ENCODE measurements at regions not wholly inside any gene's neighbourhood (a gene's known extent, or its start where the extent isn't known, plus 50 kb on each side); places are given as distances from the start of the nearest gene placed in this dataset.

DNA sequence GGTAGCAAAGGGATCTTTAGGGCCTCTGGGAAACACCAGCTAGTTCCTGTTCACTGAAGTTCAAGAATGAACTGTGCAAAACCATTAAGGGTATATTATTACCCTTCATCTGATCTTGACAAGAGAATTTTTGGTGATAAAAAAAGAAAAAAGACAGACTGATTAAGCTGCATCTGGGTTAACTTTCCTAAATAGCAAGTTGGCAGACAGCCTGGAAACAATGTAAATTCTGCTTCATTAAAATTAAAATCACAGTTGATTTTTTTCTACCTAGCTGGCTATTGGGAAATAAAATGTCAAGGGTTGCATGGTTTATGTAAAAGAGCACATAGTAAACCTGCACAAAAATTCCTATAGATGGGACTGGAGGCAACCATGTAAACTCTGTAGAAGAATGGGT, 126.6 kb upstream of the PRKD1 start:
- Histone ChIP-seq H3K18ac (ENCODE audit: insufficient read length, low read depth, low read length) (no peak overlapping the region), H4K5ac (ENCODE audit: insufficient read length, low read depth, low read length) (no peak overlapping the region), H2BK15ac (ENCODE audit: low read depth, low read length) (no peak overlapping the region), H2AK5ac (ENCODE audit: insufficient read length, low read length) (no peak overlapping the region), H3T11ph (ENCODE audit: low read length) (no peak overlapping the region), H3K27me3 (ENCODE audit: insufficient read depth, low read length) (no peaks in the 10 kb centered on the region), H4K8ac (replicated peaks; ENCODE audit: insufficient read length, low read depth, low read length) (no peak overlapping the region), H4K91ac (ENCODE audit: insufficient read length, low read depth, low read length) (no peak overlapping the region), H3K14ac (ENCODE audit: insufficient read depth, low read length) (no peak overlapping the region), H3K4me1 (ENCODE audit: insufficient read depth, low read length) (no peaks in the 10 kb centered on the region), H2BK5ac (ENCODE audit: insufficient read length, low read length) (no peak overlapping the region), H3K4ac (ENCODE audit: low read depth, low read length) (no peak overlapping the region), H3K4me2 (ENCODE audit: insufficient read depth, insufficient read length, low read length) (no peak overlapping the region), H3K23me2 (ENCODE audit: insufficient read length, low read depth, low read length, poor library complexity, severe bottlenecking) (no peaks in the 10 kb centered on the region), H3K56ac (ENCODE audit: insufficient read length, low read depth, low read length) (no peak overlapping the region), H3K27ac (ENCODE audit: insufficient read length, low read depth, low read length) (no peak overlapping the region), H4K20me1 (ENCODE audit: control insufficient read depth, insufficient read depth, insufficient read length) (no peaks in the 10 kb centered on the region), H2BK12ac (ENCODE audit: insufficient read length, low read depth, low read length) (no peak overlapping the region), H3K79me1 (ENCODE audit: insufficient read depth, low read depth, low read length, poor library complexity, severe bottlenecking) (no peaks in the 10 kb centered on the region), H2AFZ (ENCODE audit: low read length) (no peak overlapping the region), H3K9ac (ENCODE audit: extremely low read depth, insufficient read length, low read length) (no peak overlapping the region), H3K9me3 (ENCODE audit: control insufficient read depth, low read depth, low read length) (no peaks in the 10 kb centered on the region), H3K23ac (ENCODE audit: insufficient read length, low read depth, low read length) (no peak overlapping the region), H3K79me2 (ENCODE audit: insufficient read depth, low read length) (no peaks in the 10 kb centered on the region), H2BK120ac (ENCODE audit: low read depth, low read length, poor library complexity, severe bottlenecking) (no peak overlapping the region), H2BK20ac (ENCODE audit: low read depth, low read length, poor library complexity, severe bottlenecking) (no peak overlapping the region)
- no peaks in the 10 kb centered on the region; the same call in 1 of the 2 replicates for H3K27me3 Mint-ChIP-seq (ENCODE audit: low read depth)
- no peaks in the 10 kb centered on the region; a peak in 1 of 5 replicates for H3K9me3 Mint-ChIP-seq
- no peaks in the 10 kb centered on the region for H3K4me1 Mint-ChIP-seq
- no peak for DNase-seq
- no peaks in the 10 kb centered on the region; a peak in 1 of 7 replicates for H3K36me3 Mint-ChIP-seq (ENCODE audit: insufficient read depth in 1 of 3, low read depth in 3 of 3)
- H3K4me3 Mint-ChIP-seq: no peak overlapping the region
- TF ChIP-seq, protein P1, sequence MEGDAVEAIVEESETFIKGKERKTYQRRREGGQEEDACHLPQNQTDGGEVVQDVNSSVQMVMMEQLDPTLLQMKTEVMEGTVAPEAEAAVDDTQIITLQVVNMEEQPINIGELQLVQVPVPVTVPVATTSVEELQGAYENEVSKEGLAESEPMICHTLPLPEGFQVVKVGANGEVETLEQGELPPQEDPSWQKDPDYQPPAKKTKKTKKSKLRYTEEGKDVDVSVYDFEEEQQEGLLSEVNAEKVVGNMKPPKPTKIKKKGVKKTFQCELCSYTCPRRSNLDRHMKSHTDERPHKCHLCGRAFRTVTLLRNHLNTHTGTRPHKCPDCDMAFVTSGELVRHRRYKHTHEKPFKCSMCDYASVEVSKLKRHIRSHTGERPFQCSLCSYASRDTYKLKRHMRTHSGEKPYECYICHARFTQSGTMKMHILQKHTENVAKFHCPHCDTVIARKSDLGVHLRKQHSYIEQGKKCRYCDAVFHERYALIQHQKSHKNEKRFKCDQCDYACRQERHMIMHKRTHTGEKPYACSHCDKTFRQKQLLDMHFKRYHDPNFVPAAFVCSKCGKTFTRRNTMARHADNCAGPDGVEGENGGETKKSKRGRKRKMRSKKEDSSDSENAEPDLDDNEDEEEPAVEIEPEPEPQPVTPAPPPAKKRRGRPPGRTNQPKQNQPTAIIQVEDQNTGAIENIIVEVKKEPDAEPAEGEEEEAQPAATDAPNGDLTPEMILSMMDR (conservative IDR thresholded peaks at IDR 0.05): no peak
- H3K27ac Mint-ChIP-seq: no peak overlapping the region

All from H9 (cell line).